Panc1 (cell line): ENCODE measurements at regions not wholly inside any gene's neighbourhood (a gene's known extent, or its start where the extent isn't known, plus 50 kb on each side); places are given as distances from the start of the nearest gene placed in this dataset.

ENCODE experiments used
- ATAC-seq: fragments of 200-7000 bp; cut with Tn5 transposase; 2 replicates; pipeline ENCODE4 v1.9.1; 2020; ENCODE audit warnings: mild to moderate bottlenecking, moderate library complexity
- BruUV-seq: library from RNA; stranded (reverse); fragments of 400-500 nt; replicated peaks from 2 replicates; lab custom pipeline; 2021; lab: Mats Ljungman, UMichigan
- CTCF ChIA-PET: fragments of 300-600 bp; sonication (Branson Sonifier 250); formaldehyde crosslinking; loops from one replicate; lab custom pipeline; 2022; ENCODE audit warnings: antibody characterized with exemption; lab: Charles Lee
- POLR2A ChIA-PET: fragments of 300-600 bp; sonication (Branson Sonifier 250); formaldehyde crosslinking; loops from one replicate; lab custom pipeline; 2022; ENCODE audit warnings: antibody characterized with exemption; lab: Charles Lee
- DNase-seq: peaks from one replicate; pipeline ENCODE4 v3.0.0-alpha.2; 2010; ENCODE audit warnings: low read depth, low spot score
- H3K27ac ChIP-seq: 2 replicates; pipeline ENCODE4 v1.5.1; 2011; ENCODE audit warnings: mild to moderate bottlenecking, low read length, inconsistent platforms
- H3K27me3 ChIP-seq: fragments of 200-500 bp; sonication (Bioruptor generic); 2 replicates; pipeline ENCODE4 v1.6.0; 2014; ENCODE audit warnings: low read length, inconsistent platforms; ENCODE audit not compliant: control insufficient read depth, insufficient read depth
- H3K36me3 ChIP-seq: fragments of 200-500 bp; sonication (Bioruptor generic); 2 replicates; pipeline ENCODE4 v1.5.1; 2014; ENCODE audit warnings: inconsistent platforms, mild to moderate bottlenecking, low read length, moderate library complexity; ENCODE audit not compliant: control insufficient read depth, insufficient read depth
- H3K4me1 ChIP-seq: 2 replicates; pipeline ENCODE4 v1.5.1; 2011; ENCODE audit warnings: inconsistent platforms, mild to moderate bottlenecking, low read length, moderate library complexity; ENCODE audit not compliant: control insufficient read depth, insufficient read depth
- H3K4me3 ChIP-seq, 2 experiments: 2 replicates each; pipeline ENCODE4 v1.5.1; 2011 to 2012; ENCODE audit warnings: low read depth in 2 of 2, low read length in 2 of 2, mild to moderate bottlenecking in 2 of 2, inconsistent platforms in 1 of 2, moderate library complexity in 1 of 2
- H3K9me3 ChIP-seq: fragments of 200-500 bp; sonication (Bioruptor generic); 2 replicates; pipeline ENCODE4 v1.5.1; 2014; ENCODE audit warnings: low read depth, mild to moderate bottlenecking, inconsistent platforms, low read length, moderate library complexity; ENCODE audit not compliant: control insufficient read depth, insufficient read depth
- POLR2AphosphoS5 ChIP-seq: IDR thresholded peaks from 2 replicates; pipeline ENCODE4 v1.6.1; 2012; ENCODE audit warnings: mild to moderate bottlenecking, low read depth, low read length, moderate library complexity
- SIN3A ChIP-seq: IDR thresholded peaks from 2 replicates; pipeline ENCODE4 v1.6.1; 2012; ENCODE audit warnings: low read depth, mild to moderate bottlenecking, low read length, moderate library complexity, borderline replicate concordance; ENCODE audit not compliant: insufficient read depth
- TCF7L2 ChIP-seq: IDR thresholded peaks from 2 replicates; pipeline ENCODE4 v1.6.1; 2011; ENCODE audit warnings: mild to moderate bottlenecking, low read depth, low read length, inconsistent platforms
- in situ Hi-C: cut with HindIII; loops from 2 replicates; pipeline ENCODE4 v1.10.0; 2016; ENCODE audit warnings: low sequenced_read_pairs, low pct_unique_long_range_greater_than_20kb
- intact Hi-C: fragments of 100-400 bp; cut with micrococcal nuclease; formaldehyde crosslinking; loops from one replicate; pipeline ENCODE4 v1.10.0; 2022; ENCODE audit not compliant: unreplicated experiment
- TF ChIP-seq, protein P1 (sequence below): fragments of 450-650 bp; IDR thresholded peaks from 2 replicates; pipeline ENCODE4 v1.5.1; 2017; ENCODE audit warnings: mild to moderate bottlenecking
- TF ChIP-seq, protein P2 (sequence below), 2 experiments: IDR thresholded peaks; 2 replicates each; pipeline ENCODE4 v1.6.1; 2011 to 2012; ENCODE audit warnings: low read depth in 2 of 2, control low read depth in 1 of 2, low read length in 1 of 2, mild to moderate bottlenecking in 1 of 2, moderate library complexity in 1 of 2; ENCODE audit not compliant: insufficient read depth in 1 of 2

DNA sequence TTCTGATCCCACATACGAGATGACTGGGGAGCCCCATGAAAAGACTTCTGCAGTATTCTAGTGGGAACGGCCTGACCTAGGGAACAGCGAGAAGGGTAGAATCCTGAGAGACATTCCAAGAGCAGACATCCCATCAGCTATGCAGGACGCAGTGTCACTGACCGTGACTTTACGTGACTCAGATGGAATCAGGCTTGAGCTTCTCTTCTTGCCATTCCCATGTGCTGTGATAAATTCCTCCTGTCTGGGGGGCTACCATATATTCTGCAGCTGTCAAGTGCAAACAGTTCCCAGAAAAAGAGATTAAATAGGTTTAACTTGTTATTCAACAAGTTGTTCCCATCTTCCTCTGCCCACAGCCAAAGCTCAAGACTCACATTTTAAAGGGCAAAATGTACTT lies 73.1 kb upstream of the PDE1C start:
- POLR2A ChIA-PET = no interaction called here
- ATAC-seq (no peak), DNase-seq (no peak)
- Histone ChIP-seq H3K4me1 (no peaks in the 10 kb centered on the region), H3K9me3 (peaks cover 6% of the 10 kb centered on the region; the same call in 1 of the 2 replicates), H3K27ac (no peak overlapping the region), H3K27me3 (no peaks in the 10 kb centered on the region), H3K4me3 (no peak overlapping the region), H3K36me3 (no peaks in the 10 kb centered on the region)
- CTCF ChIA-PET = no interaction called here
- in situ Hi-C loops = no loop called here
- intact Hi-C loops = no loop called here
- TF ChIP-seq, protein P1, sequence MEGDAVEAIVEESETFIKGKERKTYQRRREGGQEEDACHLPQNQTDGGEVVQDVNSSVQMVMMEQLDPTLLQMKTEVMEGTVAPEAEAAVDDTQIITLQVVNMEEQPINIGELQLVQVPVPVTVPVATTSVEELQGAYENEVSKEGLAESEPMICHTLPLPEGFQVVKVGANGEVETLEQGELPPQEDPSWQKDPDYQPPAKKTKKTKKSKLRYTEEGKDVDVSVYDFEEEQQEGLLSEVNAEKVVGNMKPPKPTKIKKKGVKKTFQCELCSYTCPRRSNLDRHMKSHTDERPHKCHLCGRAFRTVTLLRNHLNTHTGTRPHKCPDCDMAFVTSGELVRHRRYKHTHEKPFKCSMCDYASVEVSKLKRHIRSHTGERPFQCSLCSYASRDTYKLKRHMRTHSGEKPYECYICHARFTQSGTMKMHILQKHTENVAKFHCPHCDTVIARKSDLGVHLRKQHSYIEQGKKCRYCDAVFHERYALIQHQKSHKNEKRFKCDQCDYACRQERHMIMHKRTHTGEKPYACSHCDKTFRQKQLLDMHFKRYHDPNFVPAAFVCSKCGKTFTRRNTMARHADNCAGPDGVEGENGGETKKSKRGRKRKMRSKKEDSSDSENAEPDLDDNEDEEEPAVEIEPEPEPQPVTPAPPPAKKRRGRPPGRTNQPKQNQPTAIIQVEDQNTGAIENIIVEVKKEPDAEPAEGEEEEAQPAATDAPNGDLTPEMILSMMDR = no peak
- TF ChIP-seq POLR2AphosphoS5 (no peak), TCF7L2 (no peak), SIN3A (no peak)
- TF ChIP-seq, protein P2, sequence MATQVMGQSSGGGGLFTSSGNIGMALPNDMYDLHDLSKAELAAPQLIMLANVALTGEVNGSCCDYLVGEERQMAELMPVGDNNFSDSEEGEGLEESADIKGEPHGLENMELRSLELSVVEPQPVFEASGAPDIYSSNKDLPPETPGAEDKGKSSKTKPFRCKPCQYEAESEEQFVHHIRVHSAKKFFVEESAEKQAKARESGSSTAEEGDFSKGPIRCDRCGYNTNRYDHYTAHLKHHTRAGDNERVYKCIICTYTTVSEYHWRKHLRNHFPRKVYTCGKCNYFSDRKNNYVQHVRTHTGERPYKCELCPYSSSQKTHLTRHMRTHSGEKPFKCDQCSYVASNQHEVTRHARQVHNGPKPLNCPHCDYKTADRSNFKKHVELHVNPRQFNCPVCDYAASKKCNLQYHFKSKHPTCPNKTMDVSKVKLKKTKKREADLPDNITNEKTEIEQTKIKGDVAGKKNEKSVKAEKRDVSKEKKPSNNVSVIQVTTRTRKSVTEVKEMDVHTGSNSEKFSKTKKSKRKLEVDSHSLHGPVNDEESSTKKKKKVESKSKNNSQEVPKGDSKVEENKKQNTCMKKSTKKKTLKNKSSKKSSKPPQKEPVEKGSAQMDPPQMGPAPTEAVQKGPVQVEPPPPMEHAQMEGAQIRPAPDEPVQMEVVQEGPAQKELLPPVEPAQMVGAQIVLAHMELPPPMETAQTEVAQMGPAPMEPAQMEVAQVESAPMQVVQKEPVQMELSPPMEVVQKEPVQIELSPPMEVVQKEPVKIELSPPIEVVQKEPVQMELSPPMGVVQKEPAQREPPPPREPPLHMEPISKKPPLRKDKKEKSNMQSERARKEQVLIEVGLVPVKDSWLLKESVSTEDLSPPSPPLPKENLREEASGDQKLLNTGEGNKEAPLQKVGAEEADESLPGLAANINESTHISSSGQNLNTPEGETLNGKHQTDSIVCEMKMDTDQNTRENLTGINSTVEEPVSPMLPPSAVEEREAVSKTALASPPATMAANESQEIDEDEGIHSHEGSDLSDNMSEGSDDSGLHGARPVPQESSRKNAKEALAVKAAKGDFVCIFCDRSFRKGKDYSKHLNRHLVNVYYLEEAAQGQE (IDR thresholded peaks at IDR 0.05; ENCODE audit: insufficient read depth in 1 of 2, low read depth in 2 of 2, low read length in 1 of 2) = no peak
- no TSS peak for BruUV-seq

DNA sequence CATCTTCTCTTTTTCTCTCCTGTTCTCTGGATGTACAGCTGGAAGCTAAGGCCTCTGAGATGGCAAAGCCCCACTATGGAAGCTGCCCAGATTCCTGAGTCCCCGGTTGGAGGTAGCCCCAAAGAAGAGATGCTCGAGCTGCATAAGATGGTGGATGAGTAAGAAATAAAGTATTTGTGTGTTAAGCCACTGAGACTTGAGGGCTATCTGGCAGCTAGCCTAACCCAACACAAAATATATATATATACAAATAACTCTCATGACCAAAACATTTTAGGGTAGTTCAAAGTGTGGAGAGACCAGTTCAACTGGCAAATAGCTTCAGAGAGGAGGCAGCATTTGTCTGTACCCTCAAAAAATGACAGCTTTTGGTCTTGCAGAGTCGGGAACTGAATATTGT lies 72.4 kb upstream of the PDE1C start:
- intact Hi-C loops (no loop called here), in situ Hi-C loops (no loop called here)
- POLR2A ChIA-PET = no interaction called here
- DNase-seq = no peak
- Histone ChIP-seq H3K4me3 (no peak overlapping the region), H3K27me3 (no peaks in the 10 kb centered on the region), H3K4me1 (no peaks in the 10 kb centered on the region), H3K9me3 (peaks cover 6% of the 10 kb centered on the region; the same call in 1 of the 2 replicates), H3K36me3 (no peaks in the 10 kb centered on the region), H3K27ac (no peak overlapping the region)
- BruUV-seq = no TSS peak
- CTCF ChIA-PET = no interaction called here
- no peak for TF ChIP-seq SIN3A
- no peak for TF ChIP-seq TCF7L2
- TF ChIP-seq, protein P1 = no peak
- no peak for TF ChIP-seq POLR2AphosphoS5
- TF ChIP-seq, protein P2 (IDR thresholded peaks at IDR 0.05; ENCODE audit: insufficient read depth in 1 of 2, low read depth in 2 of 2, low read length in 1 of 2) = no peak
- no peak for ATAC-seq
